ENCODE measurements at regions not wholly inside any gene's neighbourhood (a gene's known extent, or its start where the extent isn't known, plus 50 kb on each side); places are given as distances from the start of the nearest gene placed in this dataset.

DNA sequence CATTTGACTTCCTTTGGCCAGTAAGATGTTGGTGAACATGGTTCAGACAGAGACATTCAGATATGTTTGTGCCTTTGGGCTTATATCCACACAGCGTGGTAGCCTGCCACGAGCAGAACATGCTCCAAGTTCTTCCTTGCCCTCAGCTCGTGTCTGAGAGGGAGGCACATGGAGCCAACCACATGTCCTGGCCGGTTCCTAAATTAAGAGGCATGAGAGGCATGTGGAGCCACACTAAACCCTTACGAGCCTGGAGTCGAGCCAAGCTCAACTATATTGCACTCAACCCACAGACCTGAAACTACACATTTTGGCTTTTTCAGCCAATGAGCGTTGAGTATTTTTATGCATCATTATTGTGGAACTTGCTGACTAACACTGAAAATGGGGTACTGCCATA is 133.7 kb upstream of the KCNK1 start (continued):
- TF ChIP-seq, protein P1, sequence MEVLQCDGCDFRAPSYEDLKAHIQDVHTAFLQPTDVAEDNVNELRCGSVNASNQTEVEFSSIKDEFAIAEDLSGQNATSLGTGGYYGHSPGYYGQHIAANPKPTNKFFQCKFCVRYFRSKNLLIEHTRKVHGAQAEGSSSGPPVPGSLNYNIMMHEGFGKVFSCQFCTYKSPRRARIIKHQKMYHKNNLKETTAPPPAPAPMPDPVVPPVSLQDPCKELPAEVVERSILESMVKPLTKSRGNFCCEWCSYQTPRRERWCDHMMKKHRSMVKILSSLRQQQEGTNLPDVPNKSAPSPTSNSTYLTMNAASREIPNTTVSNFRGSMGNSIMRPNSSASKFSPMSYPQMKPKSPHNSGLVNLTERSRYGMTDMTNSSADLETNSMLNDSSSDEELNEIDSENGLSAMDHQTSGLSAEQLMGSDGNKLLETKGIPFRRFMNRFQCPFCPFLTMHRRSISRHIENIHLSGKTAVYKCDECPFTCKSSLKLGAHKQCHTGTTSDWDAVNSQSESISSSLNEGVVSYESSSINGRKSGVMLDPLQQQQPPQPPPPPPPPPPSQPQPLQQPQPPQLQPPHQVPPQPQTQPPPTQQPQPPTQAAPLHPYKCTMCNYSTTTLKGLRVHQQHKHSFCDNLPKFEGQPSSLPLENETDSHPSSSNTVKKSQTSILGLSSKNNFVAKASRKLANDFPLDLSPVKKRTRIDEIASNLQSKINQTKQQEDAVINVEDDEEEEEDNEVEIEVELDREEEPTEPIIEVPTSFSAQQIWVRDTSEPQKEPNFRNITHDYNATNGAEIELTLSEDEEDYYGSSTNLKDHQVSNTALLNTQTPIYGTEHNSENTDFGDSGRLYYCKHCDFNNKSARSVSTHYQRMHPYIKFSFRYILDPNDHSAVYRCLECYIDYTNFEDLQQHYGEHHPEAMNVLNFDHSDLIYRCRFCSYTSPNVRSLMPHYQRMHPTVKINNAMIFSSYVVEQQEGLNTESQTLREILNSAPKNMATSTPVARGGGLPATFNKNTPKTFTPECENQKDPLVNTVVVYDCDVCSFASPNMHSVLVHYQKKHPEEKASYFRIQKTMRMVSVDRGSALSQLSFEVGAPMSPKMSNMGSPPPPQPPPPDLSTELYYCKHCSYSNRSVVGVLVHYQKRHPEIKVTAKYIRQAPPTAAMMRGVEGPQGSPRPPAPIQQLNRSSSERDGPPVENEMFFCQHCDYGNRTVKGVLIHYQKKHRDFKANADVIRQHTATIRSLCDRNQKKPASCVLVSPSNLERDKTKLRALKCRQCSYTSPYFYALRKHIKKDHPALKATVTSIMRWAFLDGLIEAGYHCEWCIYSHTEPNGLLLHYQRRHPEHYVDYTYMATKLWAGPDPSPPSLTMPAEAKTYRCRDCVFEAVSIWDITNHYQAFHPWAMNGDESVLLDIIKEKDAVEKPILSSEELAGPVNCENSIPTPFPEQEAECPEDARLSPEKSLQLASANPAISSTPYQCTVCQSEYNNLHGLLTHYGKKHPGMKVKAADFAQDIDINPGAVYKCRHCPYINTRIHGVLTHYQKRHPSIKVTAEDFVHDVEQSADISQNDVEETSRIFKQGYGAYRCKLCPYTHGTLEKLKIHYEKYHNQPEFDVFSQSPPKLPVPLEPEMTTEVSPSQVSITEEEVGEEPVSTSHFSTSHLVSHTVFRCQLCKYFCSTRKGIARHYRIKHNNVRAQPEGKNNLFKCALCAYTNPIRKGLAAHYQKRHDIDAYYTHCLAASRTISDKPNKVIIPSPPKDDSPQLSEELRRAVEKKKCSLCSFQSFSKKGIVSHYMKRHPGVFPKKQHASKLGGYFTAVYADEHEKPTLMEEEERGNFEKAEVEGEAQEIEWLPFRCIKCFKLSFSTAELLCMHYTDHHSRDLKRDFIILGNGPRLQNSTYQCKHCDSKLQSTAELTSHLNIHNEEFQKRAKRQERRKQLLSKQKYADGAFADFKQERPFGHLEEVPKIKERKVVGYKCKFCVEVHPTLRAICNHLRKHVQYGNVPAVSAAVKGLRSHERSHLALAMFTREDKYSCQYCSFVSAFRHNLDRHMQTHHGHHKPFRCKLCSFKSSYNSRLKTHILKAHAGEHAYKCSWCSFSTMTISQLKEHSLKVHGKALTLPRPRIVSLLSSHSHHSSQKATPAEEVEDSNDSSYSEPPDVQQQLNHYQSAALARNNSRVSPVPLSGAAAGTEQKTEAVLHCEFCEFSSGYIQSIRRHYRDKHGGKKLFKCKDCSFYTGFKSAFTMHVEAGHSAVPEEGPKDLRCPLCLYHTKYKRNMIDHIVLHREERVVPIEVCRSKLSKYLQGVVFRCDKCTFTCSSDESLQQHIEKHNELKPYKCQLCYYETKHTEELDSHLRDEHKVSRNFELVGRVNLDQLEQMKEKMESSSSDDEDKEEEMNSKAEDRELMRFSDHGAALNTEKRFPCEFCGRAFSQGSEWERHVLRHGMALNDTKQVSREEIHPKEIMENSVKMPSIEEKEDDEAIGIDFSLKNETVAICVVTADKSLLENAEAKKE (CRISPR knock-in tag; IDR thresholded peaks at IDR 0.05) = no peak
- TF ChIP-seq CREB1 (CRISPR knock-in tag; IDR thresholded peaks at IDR 0.05; ENCODE audit: low read depth) (no peak), ZNF331 (CRISPR knock-in tag; IDR thresholded peaks at IDR 0.05; ENCODE audit: low read depth) (no peak), NANOG (IDR thresholded peaks at IDR 0.05; ENCODE audit: borderline replicate concordance) (no peak), ZNF114 (CRISPR knock-in tag; IDR thresholded peaks at IDR 0.05) (no peak), CTCF (conservative IDR thresholded peaks at IDR 0.05; ENCODE audit: low read depth in 2 of 2) (no peak), EZH2phosphoT487 (IDR thresholded peaks at IDR 0.05; ENCODE audit: unreplicated experiment) (no peak)
- TF ChIP-seq, protein P2, sequence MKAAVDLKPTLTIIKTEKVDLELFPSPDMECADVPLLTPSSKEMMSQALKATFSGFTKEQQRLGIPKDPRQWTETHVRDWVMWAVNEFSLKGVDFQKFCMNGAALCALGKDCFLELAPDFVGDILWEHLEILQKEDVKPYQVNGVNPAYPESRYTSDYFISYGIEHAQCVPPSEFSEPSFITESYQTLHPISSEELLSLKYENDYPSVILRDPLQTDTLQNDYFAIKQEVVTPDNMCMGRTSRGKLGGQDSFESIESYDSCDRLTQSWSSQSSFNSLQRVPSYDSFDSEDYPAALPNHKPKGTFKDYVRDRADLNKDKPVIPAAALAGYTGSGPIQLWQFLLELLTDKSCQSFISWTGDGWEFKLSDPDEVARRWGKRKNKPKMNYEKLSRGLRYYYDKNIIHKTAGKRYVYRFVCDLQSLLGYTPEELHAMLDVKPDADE (IDR thresholded peaks at IDR 0.05) = no peak

All from GM23338 (cell line).